CD14-positive monocyte (primary cell): ENCODE measurements at regions not wholly inside any gene's neighbourhood (a gene's known extent, or its start where the extent isn't known, plus 50 kb on each side); places are given as distances from the start of the nearest gene placed in this dataset.

Source experiments
- DNase-seq, 3 donors: peaks; one replicate each; pipeline ENCODE4 v3.0.0-alpha.2; 2011 to 2022
- H2AFZ ChIP-seq: 2 replicates; pipeline ENCODE4 v1.6.0; 2012; ENCODE audit warnings: mild to moderate bottlenecking, low read depth, low read length, inconsistent platforms; ENCODE audit not compliant: insufficient read depth, poor library complexity, severe bottlenecking
- H3K27ac ChIP-seq, 2 donors: 1 replicate in 1 of 2; 2 replicates in 1 of 2; pipeline ENCODE4 v1.5.1; 2012 to 2013; ENCODE audit warnings: low read length in 2 of 2, control low read depth in 1 of 2, inconsistent platforms in 1 of 2, low read depth in 1 of 2, mild to moderate bottlenecking in 1 of 2
- H3K27me3 ChIP-seq, 2 donors: one replicate each; pipeline versions ENCODE4 v1.6.0 to v1.6.1; 2011 to 2013; ENCODE audit warnings: low read length in 2 of 2; ENCODE audit not compliant: control insufficient read depth in 2 of 2, insufficient read depth in 2 of 2
- H3K36me3 ChIP-seq, 2 donors: replicated peaks in 1 of 2; 1 replicate in 1 of 2; 2 replicates in 1 of 2; pipeline versions ENCODE4 v1.5.1 to v1.6.1; 2012 to 2013; ENCODE audit warnings: low read length in 2 of 2, control low read depth in 1 of 2, inconsistent platforms in 1 of 2, mild to moderate bottlenecking in 1 of 2; ENCODE audit not compliant: insufficient read depth in 2 of 2, control insufficient read depth in 1 of 2
- H3K4me1 ChIP-seq, 2 donors: 1 replicate in 1 of 2; 2 replicates in 1 of 2; pipeline versions ENCODE4 v1.5.1 to v1.6.1; 2012 to 2013; ENCODE audit warnings: low read length in 2 of 2, control low read depth in 1 of 2, inconsistent platforms in 1 of 2, mild to moderate bottlenecking in 1 of 2, moderate library complexity in 1 of 2; ENCODE audit not compliant: insufficient read depth in 2 of 2, control insufficient read depth in 1 of 2
- H3K4me2 ChIP-seq: replicated peaks from 2 replicates; pipeline ENCODE3; 2012; ENCODE audit warnings: low read length, moderate library complexity, mild to moderate bottlenecking; ENCODE audit not compliant: poor library complexity, severe bottlenecking; ENCODE audit errors: extremely low read depth
- H3K4me3 ChIP-seq, 3 experiments: fragments of 200-600 bp in 1 of 3; sonication (generic) in 1 of 3; replicated peaks in 1 of 3; 1 replicate in 2 of 3; 2 replicates in 1 of 3; pipeline ENCODE4 v1.5.1; 2011 to 2013; ENCODE audit warnings: low read length in 3 of 3, mild to moderate bottlenecking in 3 of 3, control low read depth in 2 of 3, low read depth in 2 of 3, inconsistent platforms in 1 of 3, moderate library complexity in 1 of 3
- H3K79me2 ChIP-seq: 2 replicates; pipeline ENCODE4 v1.6.0; 2012; ENCODE audit warnings: mild to moderate bottlenecking, control low read depth, inconsistent platforms, low read length, moderate library complexity; ENCODE audit not compliant: insufficient read depth
- H3K9ac ChIP-seq: 2 replicates; pipeline ENCODE4 v1.6.0; 2017; ENCODE audit warnings: low read length, mild to moderate bottlenecking; ENCODE audit not compliant: insufficient read depth, poor library complexity, severe bottlenecking
- H3K9me3 ChIP-seq, 2 donors: replicated peaks in 1 of 2; 1 replicate in 1 of 2; 2 replicates in 1 of 2; pipeline versions ENCODE4 v1.5.1 to v1.6.1; 2012 to 2013; ENCODE audit warnings: low read length in 2 of 2, control low read depth in 1 of 2; ENCODE audit not compliant: control insufficient read depth in 1 of 2, insufficient read depth in 1 of 2
- H4K20me1 ChIP-seq: 2 replicates; pipeline ENCODE4 v1.6.0; 2012; ENCODE audit warnings: mild to moderate bottlenecking, low read length, control low read depth, moderate library complexity; ENCODE audit not compliant: insufficient read depth
- H3K27ac Mint-ChIP-seq, 7 donors: one replicate each; pipeline ENCODE4 v1.8.0; 2020; ENCODE audit warnings: mild to moderate bottlenecking in 7 of 7, mixed read lengths in 7 of 7, moderate library complexity in 6 of 7, inconsistent platforms in 2 of 7
- H3K27me3 Mint-ChIP-seq, 3 donors: one replicate each; pipeline ENCODE4 v1.8.0; 2021 to 2022; ENCODE audit warnings: low read depth in 3 of 3, mild to moderate bottlenecking in 3 of 3, mixed read lengths in 3 of 3, moderate library complexity in 3 of 3, inconsistent platforms in 1 of 3
- H3K36me3 Mint-ChIP-seq, 2 donors: one replicate each; pipeline ENCODE4 v1.8.0; 2020; ENCODE audit warnings: mixed read lengths in 2 of 2, inconsistent platforms in 1 of 2, mild to moderate bottlenecking in 1 of 2
- H3K4me1 Mint-ChIP-seq: one replicate; pipeline ENCODE4 v1.8.0; 2020; ENCODE audit warnings: mild to moderate bottlenecking, mixed read lengths
- H3K4me3 Mint-ChIP-seq, 2 donors: one replicate each; pipeline ENCODE4 v1.8.0; 2020; ENCODE audit warnings: mild to moderate bottlenecking in 2 of 2, mixed read lengths in 2 of 2, moderate library complexity in 1 of 2
- H3K9me3 Mint-ChIP-seq, 7 donors: one replicate each; pipeline ENCODE4 v1.8.0; 2020 to 2022; ENCODE audit warnings: mixed read lengths in 7 of 7, mild to moderate bottlenecking in 6 of 7, moderate library complexity in 6 of 7, inconsistent platforms in 2 of 7
- WGBS: methylation state at CpG from one replicate; pipeline ENCODE4 v1.1.5; 2013; ENCODE audit warnings: missing lambda C conversion rate; ENCODE audit not compliant: insufficient coverage; 5-methylcytosine and 5-hydroxymethylcytosine counted together
- intact Hi-C, 2 donors: fragments of 100-400 bp; cut with micrococcal nuclease; formaldehyde crosslinking; loops; one replicate each; pipeline versions ENCODE4 v1.15.0 to v1.15.1; 2023
- TF ChIP-seq, protein P1 (sequence below): fragments of 200-600 bp; IDR thresholded peaks from one replicate; pipeline ENCODE4 v1.8.0; 2022; ENCODE audit warnings: antibody characterized with exemption, mild to moderate bottlenecking

DNA sequence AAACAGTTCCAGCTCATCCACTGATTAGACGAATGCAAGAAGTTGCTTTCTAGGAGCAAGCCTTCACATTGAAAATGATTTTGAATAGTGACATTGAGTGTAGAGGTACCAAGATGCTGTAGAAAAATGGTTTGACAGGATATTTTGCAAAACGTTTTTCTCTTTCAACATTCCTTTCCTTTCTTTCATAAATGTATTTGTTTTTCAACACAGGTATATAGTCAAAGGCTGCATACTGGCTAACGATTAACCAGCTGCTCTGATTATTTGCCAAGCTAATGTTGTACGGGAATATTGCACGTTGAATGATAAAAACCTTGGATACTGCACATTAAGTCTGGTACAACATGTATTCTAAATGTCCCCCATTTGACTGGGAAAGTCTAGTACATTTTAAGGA, 78.8 kb upstream of the TENT5A start:
- peaks cover 0 to 5% of the 10 kb centered on the region in 2 donors for H3K36me3 Mint-ChIP-seq
- Histone ChIP-seq H3K79me2 (no peaks in the 10 kb centered on the region), H3K4me3 (no peak overlapping the region), H3K27me3 (no peaks in the 10 kb centered on the region), H3K9ac (no peak overlapping the region), H3K4me1 (no peaks in the 10 kb centered on the region), H4K20me1 (no peaks in the 10 kb centered on the region), H3K27ac (no peak overlapping the region), H3K4me2 (no peak overlapping the region), H3K9me3 (peaks cover 3 to 7% of the 10 kb centered on the region in 2 donors), H3K36me3 (no peaks in the 10 kb centered on the region), H2AFZ (peak overlapping the region; percentile 20)
- H3K4me3 Mint-ChIP-seq, result no peak overlapping the region
- WGBS, result no CpG with 5 or more reads among the region's 5 CpGs
- no peak for DNase-seq
- TF ChIP-seq, protein P1, sequence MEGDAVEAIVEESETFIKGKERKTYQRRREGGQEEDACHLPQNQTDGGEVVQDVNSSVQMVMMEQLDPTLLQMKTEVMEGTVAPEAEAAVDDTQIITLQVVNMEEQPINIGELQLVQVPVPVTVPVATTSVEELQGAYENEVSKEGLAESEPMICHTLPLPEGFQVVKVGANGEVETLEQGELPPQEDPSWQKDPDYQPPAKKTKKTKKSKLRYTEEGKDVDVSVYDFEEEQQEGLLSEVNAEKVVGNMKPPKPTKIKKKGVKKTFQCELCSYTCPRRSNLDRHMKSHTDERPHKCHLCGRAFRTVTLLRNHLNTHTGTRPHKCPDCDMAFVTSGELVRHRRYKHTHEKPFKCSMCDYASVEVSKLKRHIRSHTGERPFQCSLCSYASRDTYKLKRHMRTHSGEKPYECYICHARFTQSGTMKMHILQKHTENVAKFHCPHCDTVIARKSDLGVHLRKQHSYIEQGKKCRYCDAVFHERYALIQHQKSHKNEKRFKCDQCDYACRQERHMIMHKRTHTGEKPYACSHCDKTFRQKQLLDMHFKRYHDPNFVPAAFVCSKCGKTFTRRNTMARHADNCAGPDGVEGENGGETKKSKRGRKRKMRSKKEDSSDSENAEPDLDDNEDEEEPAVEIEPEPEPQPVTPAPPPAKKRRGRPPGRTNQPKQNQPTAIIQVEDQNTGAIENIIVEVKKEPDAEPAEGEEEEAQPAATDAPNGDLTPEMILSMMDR, result no peak
- intact Hi-C loops, result no loop called here
- no peaks in the 10 kb centered on the region for H3K27me3 Mint-ChIP-seq
- no peak overlapping the region for H3K27ac Mint-ChIP-seq
- H3K4me1 Mint-ChIP-seq, result no peaks in the 10 kb centered on the region
- H3K9me3 Mint-ChIP-seq, result peaks cover 3 to 14% (median 11%) of the 10 kb centered on the region in 7 donors

DNA sequence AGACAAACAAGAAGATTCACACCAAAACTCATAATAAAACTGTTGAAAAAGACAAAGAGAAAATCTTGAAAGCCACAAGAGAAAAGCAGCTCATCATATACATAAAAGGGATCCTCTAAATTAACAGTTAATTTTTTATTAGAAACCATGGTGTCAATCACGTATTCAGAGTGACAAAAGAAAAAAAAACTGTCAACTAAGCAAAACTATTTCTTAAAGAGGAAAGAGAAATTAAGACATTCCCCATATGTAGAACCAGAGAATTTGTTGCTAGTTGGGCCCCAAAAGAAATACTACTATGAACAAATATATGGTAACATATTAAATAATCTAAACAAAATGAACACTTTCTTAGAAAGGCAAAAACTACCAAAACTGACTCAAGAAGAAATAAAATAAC, 74.3 kb upstream of the TENT5A start:
- Histone ChIP-seq H3K9ac (no peak overlapping the region), H3K27me3 (no peaks in the 10 kb centered on the region), H3K79me2 (no peaks in the 10 kb centered on the region), H3K36me3 (no peaks in the 10 kb centered on the region), H3K4me3 (no peak overlapping the region), H3K9me3 (peaks cover 3 to 8% of the 10 kb centered on the region in 2 donors), H3K27ac (no peak overlapping the region), H3K4me2 (no peak overlapping the region), H3K4me1 (no peaks in the 10 kb centered on the region), H4K20me1 (no peaks in the 10 kb centered on the region), H2AFZ (no peak overlapping the region)
- Mint-ChIP-seq H3K4me3 (no peak overlapping the region), H3K4me1 (no peaks in the 10 kb centered on the region), H3K27me3 (no peaks in the 10 kb centered on the region), H3K27ac (no peak overlapping the region), H3K9me3 (peaks cover 0 to 18% (median 5%) of the 10 kb centered on the region in 7 donors), H3K36me3 (peaks cover 0 to 3% of the 10 kb centered on the region in 2 donors)
- WGBS, result no CpG with 5 or more reads among the region's 1 CpG
- TF ChIP-seq, protein P1, result no peak
- DNase-seq, result no peak
- intact Hi-C loops, result no loop called here
